ENCODE measurements at regions not wholly inside any gene's neighbourhood (a gene's known extent, or its start where the extent isn't known, plus 50 kb on each side); places are given as distances from the start of the nearest gene placed in this dataset.

GRCh38 chrX:13937370-13938050 lies 92.2 kb downstream of the GEMIN8 start:
- no peak overlapping the region for H3K9ac ChIP-seq (ENCODE audit: low read depth in 1 of 2, low read length in 2 of 2)
- peak overlapping the region in 1 of 3 donors; percentile 48 for H3K4me3 ChIP-seq (ENCODE audit: low read depth in 1 of 3, low read length in 3 of 3)
- H3K9me3 ChIP-seq (ENCODE audit: control insufficient read depth in 4 of 4, low read length in 3 of 4) = peaks cover 0 to 3% (median 0%) of the 10 kb centered on the region in 4 donors
- H3K36me3 ChIP-seq (ENCODE audit: control insufficient read depth in 4 of 4, insufficient read depth in 3 of 4, low read depth in 1 of 4, low read length in 3 of 4) = no peaks in the 10 kb centered on the region
- H3K27ac ChIP-seq (ENCODE audit: low read depth in 1 of 2, low read length in 2 of 2) = no peak overlapping the region
- TF ChIP-seq, protein P1, sequence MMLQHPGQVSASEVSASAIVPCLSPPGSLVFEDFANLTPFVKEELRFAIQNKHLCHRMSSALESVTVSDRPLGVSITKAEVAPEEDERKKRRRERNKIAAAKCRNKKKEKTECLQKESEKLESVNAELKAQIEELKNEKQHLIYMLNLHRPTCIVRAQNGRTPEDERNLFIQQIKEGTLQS (IDR thresholded peaks at IDR 0.05) = no peak
- no peak for TF ChIP-seq EGR1 (IDR thresholded peaks at IDR 0.05; ENCODE audit: low read depth in 2 of 2)
- TF ChIP-seq HNF4G (IDR thresholded peaks at IDR 0.05) = no peak
- TF ChIP-seq, protein P2, sequence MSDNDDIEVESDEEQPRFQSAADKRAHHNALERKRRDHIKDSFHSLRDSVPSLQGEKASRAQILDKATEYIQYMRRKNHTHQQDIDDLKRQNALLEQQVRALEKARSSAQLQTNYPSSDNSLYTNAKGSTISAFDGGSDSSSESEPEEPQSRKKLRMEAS (IDR thresholded peaks at IDR 0.05) = no peak
- no peak for TF ChIP-seq GABPA (IDR thresholded peaks at IDR 0.05 in 1 of 2, conservative IDR thresholded peaks at IDR 0.05 in 1 of 2)
- no peak for TF ChIP-seq ZBTB33 (IDR thresholded peaks at IDR 0.05)
- WGBS = 9% methylated on average over 27 of the region's 27 CpGs
- peaks cover 0 to 16% (median 3%) of the 10 kb centered on the region in 4 donors for H3K27me3 ChIP-seq (ENCODE audit: control insufficient read depth in 4 of 4, insufficient read depth in 4 of 4, low read length in 3 of 4)
- peaks cover 0 to 14% (median 7%) of the 10 kb centered on the region in 4 donors for H3K4me1 ChIP-seq (ENCODE audit: control insufficient read depth in 4 of 4, insufficient read depth in 4 of 4, low read length in 3 of 4)
- peak; percentile 30 for DNase-seq (ENCODE audit: low spot score)

- no peak overlapping the region for H3K9ac ChIP-seq (ENCODE audit: low read depth in 1 of 2, low read length in 2 of 2)
- H3K36me3 ChIP-seq (ENCODE audit: control insufficient read depth in 4 of 4, insufficient read depth in 3 of 4, low read depth in 1 of 4, low read length in 3 of 4) = no peaks in the 10 kb centered on the region
- peaks cover 0 to 14% (median 7%) of the 10 kb centered on the region in 4 donors for H3K4me1 ChIP-seq (ENCODE audit: control insufficient read depth in 4 of 4, insufficient read depth in 4 of 4, low read length in 3 of 4)
- WGBS = 87% methylated on average over 9 of the region's 9 CpGs
- no peak overlapping the region for H3K4me3 ChIP-seq (ENCODE audit: low read depth in 1 of 3, low read length in 3 of 3)
- no peak overlapping the region for H3K27ac ChIP-seq (ENCODE audit: low read depth in 1 of 2, low read length in 2 of 2)
- H3K9me3 ChIP-seq (ENCODE audit: control insufficient read depth in 4 of 4, low read length in 3 of 4) = peaks cover 0 to 3% (median 0%) of the 10 kb centered on the region in 4 donors
- no peak for TF ChIP-seq GABPA (IDR thresholded peaks at IDR 0.05 in 1 of 2, conservative IDR thresholded peaks at IDR 0.05 in 1 of 2)
- no peak for TF ChIP-seq RXRA (IDR thresholded peaks at IDR 0.05)
- no peak for TF ChIP-seq ZBTB33 (IDR thresholded peaks at IDR 0.05)
- no peak for TF ChIP-seq SP1 (IDR thresholded peaks at IDR 0.05)
- no peak for TF ChIP-seq HNF4A (conservative IDR thresholded peaks at IDR 0.05)
- no peak for TF ChIP-seq HNF4G (IDR thresholded peaks at IDR 0.05)
- no peak for TF ChIP-seq NR2F2 (IDR thresholded peaks at IDR 0.05)
- no peak for TF ChIP-seq YY1 (IDR thresholded peaks at IDR 0.05)
- no peak for TF ChIP-seq TAF1 (conservative IDR thresholded peaks at IDR 0.05)
- TF ChIP-seq REST (IDR thresholded peaks at IDR 0.05) = no peak
- no peak for TF ChIP-seq FOXA2 (IDR thresholded peaks at IDR 0.05)
- TF ChIP-seq RAD21 (IDR thresholded peaks at IDR 0.05) = no peak
- TF ChIP-seq FOXA1 (IDR thresholded peaks at IDR 0.05) = no peak
- no peak for TF ChIP-seq EGR1 (IDR thresholded peaks at IDR 0.05; ENCODE audit: low read depth in 2 of 2)
- H3K27me3 ChIP-seq (ENCODE audit: control insufficient read depth in 4 of 4, insufficient read depth in 4 of 4, low read length in 3 of 4) = peaks cover 0 to 16% (median 3%) of the 10 kb centered on the region in 4 donors
- DNase-seq (ENCODE audit: low spot score) = no peak
These were observed 93.0 kb downstream of the GEMIN8 start for GRCh38 chrX:13936521-13937225.

Data from liver (tissue), 7 donors.